Heart left ventricle (tissue), 16 donors: ENCODE measurements at regions not wholly inside any gene's neighbourhood (a gene's known extent, or its start where the extent isn't known, plus 50 kb on each side); places are given as distances from the start of the nearest gene placed in this dataset.

Experiments
- ATAC-seq, 4 donors: fragments of 200-7000 bp; cut with Tn5 transposase; one replicate each; pipeline ENCODE4 v1.9.1; 2020 to 2022; ENCODE audit warnings: moderate library complexity in 4 of 4, mild to moderate bottlenecking in 3 of 4, moderate number of reproducible peaks in 1 of 4
- DNase-seq, 5 donors: peaks; one replicate each; pipeline ENCODE4 v3.0.0-alpha.2; 2020
- H3K27ac ChIP-seq, 12 donors: fragments of 200-600 bp; sonication (generic) in 4 of 12; one replicate each; pipeline versions ENCODE4 v1.5.0 to v1.8.0; 2016 to 2022; ENCODE audit warnings: mild to moderate bottlenecking in 2 of 12
- H3K27me3 ChIP-seq, 9 donors: fragments of 200-600 bp; sonication (generic) in 2 of 9; one replicate each; pipeline versions ENCODE4 v1.5.1 to v1.8.0; 2016 to 2022; ENCODE audit warnings: mild to moderate bottlenecking in 3 of 9
- H3K36me3 ChIP-seq, 9 donors: fragments of 200-600 bp; sonication (generic) in 2 of 9; one replicate each; pipeline versions ENCODE4 v1.5.0 to v1.8.0; 2018 to 2022; ENCODE audit warnings: mild to moderate bottlenecking in 2 of 9
- H3K4me1 ChIP-seq, 12 donors: fragments of 200-600 bp; sonication (generic) in 4 of 12; one replicate each; pipeline versions ENCODE4 v1.5.0 to v1.8.0; 2016 to 2022; ENCODE audit warnings: mild to moderate bottlenecking in 3 of 12
- H3K4me3 ChIP-seq, 12 donors: fragments of 200-600 bp; sonication (generic) in 4 of 12; one replicate each; pipeline versions ENCODE4 v1.5.0 to v1.8.0; 2017 to 2022; ENCODE audit warnings: mild to moderate bottlenecking in 9 of 12, moderate library complexity in 4 of 12
- H3K9me3 ChIP-seq, 12 donors: fragments of 200-600 bp; sonication (generic) in 4 of 12; one replicate each; pipeline versions ENCODE4 v1.5.0 to v1.8.0; 2016 to 2022; ENCODE audit warnings: mild to moderate bottlenecking in 1 of 12
- CTCF ChIP-seq, 12 donors: fragments of 200-600 bp; sonication (generic) in 4 of 12; IDR thresholded peaks; one replicate each; pipeline versions ENCODE4 v1.5.0 to v1.8.0; 2018 to 2022; ENCODE audit warnings: antibody characterized with exemption in 12 of 12, mild to moderate bottlenecking in 5 of 12
- POLR2A ChIP-seq, 2 donors: fragments of 450-650 bp; IDR thresholded peaks; one replicate each; pipeline ENCODE4 v1.6.1; 2017; ENCODE audit warnings: antibody characterized with exemption in 2 of 2, mild to moderate bottlenecking in 2 of 2, moderate library complexity in 2 of 2
- WGBS, 4 donors: extraction: QIAGEN DNeasy Blood & Tissue Kit in 2 of 4; methylation state at CpG; one replicate each; pipeline versions ENCODE4 v1.1.5 to v1.1.7; 2013 to 2018; 5-methylcytosine and 5-hydroxymethylcytosine counted together
- intact Hi-C, 10 donors: fragments of 100-400 bp; cut with DNase I; formaldehyde crosslinking; loops; one replicate each; pipeline versions ENCODE4 v1.11.1 to v1.14.2; 2022
- donor health status: ischemic (EF 13 %, LVEDD 7.1; RV severe dilation, severe dysfunction).
- donor health status: healthy with polysubstance abuse.
- donor health status: DM: no; HTN: yes; CAD: no.
- donor health status: DM: no; HTN: no; CAD: no.
- donor health status: ischemic (EF 25% LVEDD 6.9; RV normal size, moderate dysfunction).
- donor health status: ischemic (EF 25% LVEDD 5.7; RV mildly dilated, moderate dysfunction).
- donor health status: healthy.
- donor health status: DM: yes; HTN: yes; CAD: no.
- donor health status: ischemic (EF 35%, LVEDD 5.7; RV mildly dilated, moderate dysfunction).
- donor health status: nonischemic (EF 11% LVEDD 7.7; RV severe dilation, severe dysfunction).
- donor health status: DM: yes; HTN: yes; CAD: no.
- donor health status: PGD.
- donor health status: ischemic (EF 29% LVEDD 5.4; RV normal size, mild dysfunction).
- donor health status: nonischemic (EF 23%, LVEDD 6.1; RV moderate dilation, normal function).

GRCh38 chr5:176742246-176743105 lies 67.9 kb upstream of the UNC5A start:
- Histone ChIP-seq H3K27ac (no peak overlapping the region), H3K36me3 (no peaks in the 10 kb centered on the region), H3K9me3 (no peaks in the 10 kb centered on the region), H3K4me3 (no peak overlapping the region), H3K27me3 (peaks cover 29 to 98% (median 65%) of the 10 kb centered on the region in 9 donors), H3K4me1 (peaks cover 0 to 17% (median 5%) of the 10 kb centered on the region in 12 donors)
- DNase-seq, result no peak
- 44 to 74% (median 49%) methylated on average over 5 to 10 of the region's 10 CpGs for WGBS, 4 donors
- intact Hi-C loops, result no loop called here
- TF ChIP-seq POLR2A (IDR thresholded peaks at IDR 0.05) (no peak), CTCF (IDR thresholded peaks at IDR 0.05) (no peak)
- ATAC-seq, result no peak

- no peaks in the 10 kb centered on the region for H3K9me3 ChIP-seq
- no peaks in the 10 kb centered on the region for H3K36me3 ChIP-seq
- intact Hi-C loops, result no loop called here
- no peak for ATAC-seq
- TF ChIP-seq CTCF (IDR thresholded peaks at IDR 0.05), result no peak
- TF ChIP-seq POLR2A (IDR thresholded peaks at IDR 0.05), result no peak
- no peak overlapping the region for H3K27ac ChIP-seq
- H3K4me3 ChIP-seq, result peak overlapping the region in 9 of 12 donors; percentile 8 to 39 (median 25)
- peaks cover 37 to 98% (median 73%) of the 10 kb centered on the region in 9 donors for H3K27me3 ChIP-seq
- peak in 1 of 5 donors; percentile 37 for DNase-seq
- peaks cover 0 to 17% (median 5%) of the 10 kb centered on the region in 12 donors for H3K4me1 ChIP-seq
- WGBS, 4 donors, result 2 to 5% (median 3%) methylated on average over 24 to 54 of the region's 54 CpGs
These were observed 67.1 kb upstream of the UNC5A start for GRCh38 chr5:176743136-176743861.

GRCh38 chr5:176743868-176744583 lies 66.3 kb upstream of the UNC5A start:
- peak in 1 of 5 donors; percentile 55 for DNase-seq
- peaks cover 42 to 98% (median 78%) of the 10 kb centered on the region in 9 donors for H3K27me3 ChIP-seq

More at GRCh38 chr5:176743868-176744583, 66.3 kb upstream of the UNC5A start:
- no peak for ATAC-seq
- intact Hi-C loops, result no loop called here
- Histone ChIP-seq H3K4me1 (peaks cover 0 to 17% (median 5%) of the 10 kb centered on the region in 12 donors), H3K9me3 (no peaks in the 10 kb centered on the region), H3K4me3 (peak overlapping the region in 9 of 12 donors; percentile 8 to 39 (median 25)), H3K27ac (no peak overlapping the region), H3K36me3 (no peaks in the 10 kb centered on the region)
- TF ChIP-seq POLR2A (IDR thresholded peaks at IDR 0.05) (no peak), CTCF (IDR thresholded peaks at IDR 0.05) (no peak)
- 21 to 25% (median 22%) methylated on average over 22 to 25 of the region's 25 CpGs for WGBS, 4 donors
